NB4 (cell line): ENCODE measurements at regions not wholly inside any gene's neighbourhood (a gene's known extent, or its start where the extent isn't known, plus 50 kb on each side); places are given as distances from the start of the nearest gene placed in this dataset.
"Not testable (repeated sequence)": the region's sequence is repeated elsewhere in the genome, so short reads cannot be mapped to it uniquely, and the experiment has no call there.

ENCODE experiments used
- DNase-seq: peaks from one replicate; pipeline ENCODE4 v3.0.0; 2010; ENCODE audit warnings: low read depth
- H3K4me3 ChIP-seq: one replicate; pipeline ENCODE4 v1.5.1; 2011; ENCODE audit warnings: mild to moderate bottlenecking, low read depth, low read length, moderate library complexity
- MYC ChIP-seq: IDR thresholded peaks from 2 replicates; pipeline ENCODE4 v1.6.1; 2011; ENCODE audit warnings: low read depth, low read length
- POLR2A ChIP-seq: IDR thresholded peaks from 2 replicates; pipeline ENCODE4 v1.6.1; 2011; ENCODE audit warnings: mild to moderate bottlenecking; ENCODE audit not compliant: insufficient read length; ENCODE audit errors: extremely low read depth
- TF ChIP-seq, protein P1 (sequence below): IDR thresholded peaks from one replicate; pipeline ENCODE4 v1.5.1; 2012; ENCODE audit warnings: low read depth, low read length
- TF ChIP-seq, protein P2 (sequence below): IDR thresholded peaks from 2 replicates; pipeline ENCODE4 v1.6.1; 2011; ENCODE audit warnings: low read depth, low read length

DNA sequence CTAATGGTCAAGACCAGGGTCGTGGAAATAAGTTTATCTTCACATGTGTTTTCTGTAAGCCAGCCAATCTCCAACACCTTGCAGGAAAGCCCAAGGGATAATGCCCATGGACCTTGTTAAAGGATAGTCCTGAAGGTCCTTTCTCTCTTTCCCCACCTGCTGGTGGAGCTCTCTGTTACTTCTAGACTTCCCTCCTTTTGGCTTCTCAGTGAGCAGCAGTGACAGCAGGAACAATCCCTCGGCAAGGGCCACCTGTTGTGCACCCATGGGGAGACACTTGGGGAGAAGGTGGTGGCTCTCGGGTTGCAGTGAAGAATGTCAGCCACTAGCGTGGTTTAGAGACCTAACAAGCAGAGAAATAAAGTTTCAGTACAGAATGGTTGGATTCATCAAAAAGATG lies 84.0 kb upstream of the OSBPL11 start:
- no peak for DNase-seq
- no peak overlapping the region for H3K4me3 ChIP-seq
- TF ChIP-seq, protein P1, sequence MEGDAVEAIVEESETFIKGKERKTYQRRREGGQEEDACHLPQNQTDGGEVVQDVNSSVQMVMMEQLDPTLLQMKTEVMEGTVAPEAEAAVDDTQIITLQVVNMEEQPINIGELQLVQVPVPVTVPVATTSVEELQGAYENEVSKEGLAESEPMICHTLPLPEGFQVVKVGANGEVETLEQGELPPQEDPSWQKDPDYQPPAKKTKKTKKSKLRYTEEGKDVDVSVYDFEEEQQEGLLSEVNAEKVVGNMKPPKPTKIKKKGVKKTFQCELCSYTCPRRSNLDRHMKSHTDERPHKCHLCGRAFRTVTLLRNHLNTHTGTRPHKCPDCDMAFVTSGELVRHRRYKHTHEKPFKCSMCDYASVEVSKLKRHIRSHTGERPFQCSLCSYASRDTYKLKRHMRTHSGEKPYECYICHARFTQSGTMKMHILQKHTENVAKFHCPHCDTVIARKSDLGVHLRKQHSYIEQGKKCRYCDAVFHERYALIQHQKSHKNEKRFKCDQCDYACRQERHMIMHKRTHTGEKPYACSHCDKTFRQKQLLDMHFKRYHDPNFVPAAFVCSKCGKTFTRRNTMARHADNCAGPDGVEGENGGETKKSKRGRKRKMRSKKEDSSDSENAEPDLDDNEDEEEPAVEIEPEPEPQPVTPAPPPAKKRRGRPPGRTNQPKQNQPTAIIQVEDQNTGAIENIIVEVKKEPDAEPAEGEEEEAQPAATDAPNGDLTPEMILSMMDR: no peak
- no peak for TF ChIP-seq POLR2A
- TF ChIP-seq, protein P2, sequence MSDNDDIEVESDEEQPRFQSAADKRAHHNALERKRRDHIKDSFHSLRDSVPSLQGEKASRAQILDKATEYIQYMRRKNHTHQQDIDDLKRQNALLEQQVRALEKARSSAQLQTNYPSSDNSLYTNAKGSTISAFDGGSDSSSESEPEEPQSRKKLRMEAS: no peak
- TF ChIP-seq MYC: no peak

DNA sequence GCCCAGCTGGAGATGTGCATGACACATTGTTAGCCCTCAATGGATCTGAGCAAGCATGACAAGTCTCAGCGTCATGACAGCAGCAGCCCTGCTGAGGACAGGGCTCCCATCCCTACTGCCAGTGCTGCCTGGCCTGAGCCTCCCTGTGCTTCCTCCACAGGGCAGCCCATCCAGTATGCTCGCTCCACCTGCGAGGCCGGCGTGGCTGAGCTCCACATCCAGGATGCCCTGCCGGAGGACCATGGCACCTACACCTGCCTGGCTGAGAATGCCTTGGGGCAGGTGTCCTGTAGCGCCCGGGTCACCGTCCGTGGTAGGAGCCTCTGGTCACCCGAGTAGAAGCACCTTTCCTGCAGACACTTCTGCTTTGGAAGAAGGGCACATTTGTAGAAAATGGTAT lies 85.8 kb upstream of the OSBPL11 start:
- no peak for DNase-seq

DNA sequence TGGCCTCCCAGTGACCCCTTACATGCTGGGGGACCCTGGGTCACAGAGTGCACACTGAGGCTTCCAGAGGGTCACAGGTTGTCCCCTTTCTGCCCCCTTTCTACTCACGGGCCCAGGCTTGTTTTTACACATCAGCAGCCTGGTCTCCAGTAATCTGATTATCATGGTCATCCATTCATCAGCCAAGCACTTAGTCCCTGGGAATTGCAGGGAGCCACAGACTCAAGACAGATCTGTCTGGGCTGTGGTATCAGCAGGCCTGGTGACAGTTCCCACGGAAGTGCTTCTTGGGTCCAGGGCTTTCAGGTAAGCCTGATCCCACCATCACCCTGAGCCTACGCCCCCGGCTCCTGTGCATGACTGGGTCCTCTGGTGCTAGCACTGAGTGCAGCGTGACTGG lies 86.6 kb upstream of the OSBPL11 start:
- not testable (repeated sequence) for DNase-seq, H3K4me3 ChIP-seq

More for the DNA sequence above, 85.8 kb upstream of the OSBPL11 start:
- no peak for TF ChIP-seq POLR2A
- TF ChIP-seq MYC: no peak
- TF ChIP-seq, protein P1: no peak
- TF ChIP-seq, protein P2: no peak
- H3K4me3 ChIP-seq: no peak overlapping the region

DNA sequence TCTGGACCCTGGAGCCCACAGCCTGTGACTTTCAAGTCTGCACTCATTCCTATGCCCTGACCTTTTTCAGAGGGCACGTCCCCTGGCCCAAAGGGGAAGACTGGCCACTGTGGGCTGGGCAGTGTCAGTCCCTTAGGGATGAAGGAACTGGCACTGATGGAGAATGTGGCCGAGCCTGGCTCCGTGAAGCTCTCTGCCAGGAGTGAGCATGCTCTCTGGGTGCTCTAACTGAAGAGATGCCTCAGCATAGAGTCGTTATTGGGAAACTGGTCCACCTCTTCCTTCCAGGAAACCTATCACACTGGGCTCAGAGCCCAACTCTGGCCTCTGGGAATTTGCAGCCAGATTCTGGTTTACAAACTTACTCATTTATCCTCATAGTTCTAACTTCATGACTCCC lies 87.3 kb upstream of the OSBPL11 start:
- not testable (repeated sequence) for DNase-seq, H3K4me3 ChIP-seq

DNA sequence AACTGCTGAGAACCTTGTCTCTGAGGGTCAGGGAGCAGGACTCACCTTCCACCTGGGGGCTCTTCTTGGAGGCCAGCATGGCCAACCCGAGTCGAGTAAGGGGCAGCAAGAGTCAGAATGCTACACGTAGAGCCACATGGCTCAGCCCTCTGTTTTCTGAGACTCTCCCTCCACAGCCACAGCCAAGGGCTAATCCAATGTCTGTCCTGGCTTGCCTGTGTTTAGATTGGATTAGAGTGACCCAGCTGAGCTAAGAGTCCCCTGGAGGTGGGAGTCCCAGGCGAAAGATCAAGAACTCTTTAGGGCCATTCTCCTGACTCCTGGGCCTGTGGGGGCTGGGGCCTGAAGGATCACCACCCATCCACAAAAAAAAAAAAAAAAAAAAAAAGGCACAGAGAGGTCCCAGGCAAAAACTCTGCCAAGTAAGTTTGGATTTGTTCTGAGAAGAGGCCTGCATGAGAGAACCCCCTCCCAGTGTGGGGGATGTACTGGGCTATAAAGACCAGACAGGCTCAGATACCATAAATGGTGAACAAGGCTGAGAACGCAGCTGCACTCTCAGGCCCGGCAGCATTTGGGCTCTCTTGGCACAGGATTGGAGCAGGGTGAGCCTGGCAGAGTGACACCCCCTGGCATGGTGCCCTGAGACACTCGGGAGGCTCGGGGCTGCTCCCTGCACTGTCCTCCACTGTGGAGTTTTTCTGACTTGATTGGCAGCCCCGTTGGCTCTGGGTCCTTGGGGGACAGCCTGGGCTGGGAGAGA lies 88.0 kb upstream of the OSBPL11 start:
- DNase-seq: no peak
- TF ChIP-seq, protein P2: no peak
- TF ChIP-seq POLR2A: no peak
- TF ChIP-seq, protein P1: no peak
- TF ChIP-seq MYC: no peak
- no peak overlapping the region for H3K4me3 ChIP-seq

DNA sequence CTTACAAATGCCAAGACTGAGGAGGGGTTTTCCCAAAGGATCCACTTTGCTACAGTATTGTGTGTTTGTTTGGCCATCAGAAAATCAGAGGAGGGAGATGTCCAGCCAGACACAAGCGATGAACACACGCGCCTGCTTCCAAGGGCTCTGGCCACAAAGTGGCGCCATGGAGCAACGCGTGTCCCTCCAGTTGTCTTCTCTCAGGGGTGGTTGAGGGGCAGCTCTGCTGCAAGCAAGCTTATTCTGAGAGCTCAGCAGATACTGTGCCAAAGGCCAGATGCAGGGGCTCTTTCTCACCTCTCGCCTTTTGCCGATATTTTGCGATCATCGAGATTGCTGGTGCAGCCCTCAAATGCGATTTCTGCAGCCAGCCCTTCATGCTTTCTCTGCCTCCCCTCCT lies 88.9 kb upstream of the OSBPL11 start:
- H3K4me3 ChIP-seq: no peak overlapping the region
- TF ChIP-seq MYC: no peak
- no peak for TF ChIP-seq POLR2A
- TF ChIP-seq, protein P1: peak; percentile 44
- peak; percentile 43 for DNase-seq

DNA sequence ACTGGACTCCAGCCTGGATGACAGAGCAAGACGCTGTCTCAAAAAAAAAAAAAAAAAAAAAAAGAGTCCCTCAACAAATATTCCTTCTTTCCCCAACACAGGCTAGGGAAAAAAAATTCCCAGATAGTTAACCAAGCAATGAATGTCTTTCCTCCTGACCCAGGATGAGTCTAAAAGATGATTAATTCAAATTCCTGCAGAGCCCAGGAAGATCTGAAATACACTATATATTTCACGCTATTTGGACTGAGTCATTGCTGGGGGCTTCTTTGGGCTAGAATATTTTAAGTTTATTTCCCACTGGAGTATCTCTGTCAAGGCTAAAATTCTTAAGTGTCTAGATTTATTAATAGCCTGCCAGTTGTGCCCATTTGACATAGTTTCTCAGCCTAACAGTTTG lies 90.4 kb upstream of the OSBPL11 start:
- H3K4me3 ChIP-seq: not testable (repeated sequence)

DNA sequence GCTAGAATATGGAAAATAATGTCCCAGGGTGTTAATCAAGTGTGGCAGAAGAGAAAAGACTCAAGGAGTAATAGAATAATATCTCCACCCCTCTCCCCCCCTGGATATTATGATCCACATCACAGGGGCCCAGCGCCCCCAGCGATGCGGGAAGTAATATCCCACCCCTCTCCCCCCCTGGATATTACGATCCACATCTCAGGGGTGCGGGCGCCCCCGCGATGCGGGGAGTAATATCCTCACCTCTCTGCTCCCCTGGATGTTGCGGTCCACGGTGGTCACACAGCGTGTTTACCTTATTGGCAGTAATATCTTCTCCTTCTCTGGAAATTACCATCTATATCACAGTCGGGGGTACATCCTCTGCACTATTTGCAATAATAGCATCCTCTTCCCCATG lies 97.1 kb upstream of the OSBPL11 start:
- DNase-seq: no peak
- TF ChIP-seq POLR2A (no peak), MYC (no peak)
- TF ChIP-seq, protein P2: no peak
- TF ChIP-seq, protein P1: no peak
- H3K4me3 ChIP-seq: no peak overlapping the region

More for the DNA sequence above, 90.4 kb upstream of the OSBPL11 start:
- not testable (repeated sequence) for DNase-seq
